ENCODE measurements at regions not wholly inside any gene's neighbourhood (a gene's known extent, or its start where the extent isn't known, plus 50 kb on each side); places are given as distances from the start of the nearest gene placed in this dataset.

- TF ChIP-seq, protein P1, sequence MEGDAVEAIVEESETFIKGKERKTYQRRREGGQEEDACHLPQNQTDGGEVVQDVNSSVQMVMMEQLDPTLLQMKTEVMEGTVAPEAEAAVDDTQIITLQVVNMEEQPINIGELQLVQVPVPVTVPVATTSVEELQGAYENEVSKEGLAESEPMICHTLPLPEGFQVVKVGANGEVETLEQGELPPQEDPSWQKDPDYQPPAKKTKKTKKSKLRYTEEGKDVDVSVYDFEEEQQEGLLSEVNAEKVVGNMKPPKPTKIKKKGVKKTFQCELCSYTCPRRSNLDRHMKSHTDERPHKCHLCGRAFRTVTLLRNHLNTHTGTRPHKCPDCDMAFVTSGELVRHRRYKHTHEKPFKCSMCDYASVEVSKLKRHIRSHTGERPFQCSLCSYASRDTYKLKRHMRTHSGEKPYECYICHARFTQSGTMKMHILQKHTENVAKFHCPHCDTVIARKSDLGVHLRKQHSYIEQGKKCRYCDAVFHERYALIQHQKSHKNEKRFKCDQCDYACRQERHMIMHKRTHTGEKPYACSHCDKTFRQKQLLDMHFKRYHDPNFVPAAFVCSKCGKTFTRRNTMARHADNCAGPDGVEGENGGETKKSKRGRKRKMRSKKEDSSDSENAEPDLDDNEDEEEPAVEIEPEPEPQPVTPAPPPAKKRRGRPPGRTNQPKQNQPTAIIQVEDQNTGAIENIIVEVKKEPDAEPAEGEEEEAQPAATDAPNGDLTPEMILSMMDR (IDR thresholded peaks at IDR 0.05; ENCODE audit: extremely low read depth, missing control alignments), result no peak
- no peak for DNase-seq (ENCODE audit: low spot score)
Measured at GRCh38 chr3:40677321-40677720, 152.6 kb downstream of the ZNF621 start.

DNA sequence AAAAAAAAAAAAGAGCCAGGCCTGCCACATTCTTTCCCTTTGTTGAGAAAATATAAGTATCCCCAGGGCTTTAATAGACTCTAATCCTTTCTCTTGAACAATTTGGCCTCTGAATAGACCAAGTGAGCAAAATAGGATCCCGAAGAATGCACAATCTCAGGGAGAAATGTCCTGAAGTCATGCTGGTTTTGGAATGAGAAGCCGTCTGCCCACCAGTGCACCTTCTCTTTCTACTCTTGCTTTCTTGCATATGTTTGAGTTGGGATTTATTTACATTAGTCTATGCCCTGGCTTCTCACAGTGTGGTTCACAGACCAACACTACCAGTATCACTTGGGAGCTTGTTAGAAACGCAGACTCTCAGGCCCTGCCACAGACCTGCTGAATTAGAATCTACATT is 153.0 kb downstream of the ZNF621 start:
- TF ChIP-seq, protein P1 (IDR thresholded peaks at IDR 0.05; ENCODE audit: extremely low read depth, missing control alignments), result no peak
- no peak for DNase-seq (ENCODE audit: low spot score)

DNA sequence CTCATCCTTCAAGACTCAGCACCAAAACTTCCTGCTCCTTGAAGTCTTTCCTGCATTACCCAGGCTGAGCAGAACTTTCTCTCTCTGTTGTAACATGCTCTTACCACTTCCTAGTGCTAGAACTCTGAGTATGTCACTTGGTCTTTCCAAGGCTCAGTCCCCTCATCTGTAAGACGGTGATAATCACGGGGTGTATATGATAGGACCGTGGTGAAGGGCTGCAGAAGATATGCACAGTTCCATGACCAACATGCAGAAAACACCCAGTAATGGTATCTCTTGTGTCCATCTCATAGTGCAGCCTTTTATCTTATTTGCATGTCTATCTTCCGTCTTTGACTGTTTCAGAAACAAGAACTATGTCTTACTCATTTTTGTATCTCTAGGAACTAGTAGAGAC is 154.5 kb downstream of the ZNF621 start:
- DNase-seq (ENCODE audit: low spot score), result no peak

DNA sequence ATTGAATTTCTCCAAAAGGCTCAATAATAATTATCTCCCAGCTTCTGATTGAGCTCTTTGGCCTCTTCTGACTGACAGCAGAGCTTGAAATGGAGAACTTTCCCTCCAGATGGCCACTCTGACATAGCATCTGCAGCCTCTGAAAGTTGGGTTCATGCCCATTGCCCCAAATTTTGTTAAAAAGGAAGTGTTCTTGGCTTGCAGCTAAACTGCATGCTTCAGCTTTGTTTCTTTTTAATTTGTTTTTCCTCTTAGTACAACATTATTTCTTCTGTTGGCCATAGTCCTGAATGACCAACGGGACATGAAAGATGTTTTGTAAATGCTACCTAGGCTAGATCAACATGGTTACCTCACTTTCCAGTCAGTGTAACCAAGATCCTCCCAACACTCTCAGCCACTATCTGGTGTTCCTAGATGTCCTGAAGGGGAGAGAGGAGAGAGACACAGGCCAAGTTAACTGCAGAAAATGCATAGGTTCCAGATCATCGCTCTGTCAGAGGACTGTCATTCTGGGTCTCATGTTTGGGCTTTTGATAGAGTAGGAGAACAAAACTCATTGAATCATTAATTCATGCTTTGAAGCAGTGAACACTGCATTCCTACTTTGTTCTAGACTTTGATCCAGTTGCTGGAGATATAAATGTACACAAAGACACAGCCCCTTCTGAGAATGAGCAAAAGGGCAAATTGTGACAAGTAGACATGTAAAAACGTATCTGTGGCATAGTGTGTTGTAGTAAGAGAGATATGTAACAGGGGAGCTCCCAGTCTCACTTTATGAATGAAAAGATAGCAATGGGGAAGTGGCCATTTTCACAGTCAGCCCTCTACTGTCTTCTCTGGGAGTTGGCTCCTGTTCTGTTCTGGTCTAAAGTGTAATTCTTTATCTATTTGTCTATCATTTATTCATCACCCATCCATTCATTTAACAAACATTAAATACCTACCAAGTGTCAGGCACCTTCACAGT is 156.2 kb downstream of the ZNF621 start:
- TF ChIP-seq, protein P1 (IDR thresholded peaks at IDR 0.05; ENCODE audit: extremely low read depth, missing control alignments), result no peak
- no peak for DNase-seq (ENCODE audit: low spot score)

More for the DNA sequence above, 154.5 kb downstream of the ZNF621 start:
- TF ChIP-seq, protein P1 (IDR thresholded peaks at IDR 0.05; ENCODE audit: extremely low read depth, missing control alignments), result no peak

- DNase-seq (ENCODE audit: low spot score), result no peak
- TF ChIP-seq, protein P1 (IDR thresholded peaks at IDR 0.05; ENCODE audit: extremely low read depth, missing control alignments), result no peak
Measured at GRCh38 chr3:40681658-40682055, 156.9 kb downstream of the ZNF621 start.

- DNase-seq (ENCODE audit: low spot score), result no peak
- TF ChIP-seq, protein P1 (IDR thresholded peaks at IDR 0.05; ENCODE audit: extremely low read depth, missing control alignments), result no peak
Measured at GRCh38 chr3:40689837-40690236, 165.1 kb downstream of the ZNF621 start.

DNA sequence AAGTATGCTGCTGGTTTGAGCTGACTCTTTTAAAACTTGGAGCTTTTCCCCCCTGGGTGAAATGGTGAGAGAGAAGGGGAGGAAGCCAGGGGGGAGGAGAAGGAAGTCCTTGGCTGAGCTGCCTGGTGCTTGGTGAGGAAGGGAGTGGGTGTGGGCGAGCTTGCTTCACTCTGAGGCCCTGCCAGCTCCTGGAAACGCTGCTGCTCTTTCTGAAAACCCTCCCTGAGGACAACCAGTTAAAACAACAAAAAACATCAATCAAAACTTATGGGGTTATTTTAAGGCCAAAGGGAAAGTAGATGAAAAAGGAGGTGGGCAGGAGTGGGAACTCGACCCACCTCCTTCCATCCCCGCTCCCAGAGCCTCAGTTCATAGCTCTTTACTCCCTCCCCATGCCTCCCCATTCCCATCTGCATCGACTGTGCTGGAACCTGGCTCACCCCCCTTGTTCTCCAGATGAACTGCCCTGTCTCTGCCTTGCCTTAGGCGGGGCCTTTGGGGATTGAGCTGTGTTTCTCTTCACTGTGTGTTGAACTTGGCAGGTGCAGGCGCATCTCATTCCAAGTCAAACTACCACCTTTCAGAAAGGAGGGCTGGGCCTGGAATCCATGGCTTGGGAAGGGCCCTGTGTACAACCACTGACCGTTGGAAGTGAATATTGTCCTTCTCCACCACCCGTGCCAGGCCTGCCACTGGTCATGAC is 166.1 kb downstream of the ZNF621 start:
- TF ChIP-seq, protein P1 (IDR thresholded peaks at IDR 0.05; ENCODE audit: extremely low read depth, missing control alignments), result no peak
- DNase-seq (ENCODE audit: low spot score), result no peak
